ENCODE measurements at regions not wholly inside any gene's neighbourhood (a gene's known extent, or its start where the extent isn't known, plus 50 kb on each side); places are given as distances from the start of the nearest gene placed in this dataset.

DNA sequence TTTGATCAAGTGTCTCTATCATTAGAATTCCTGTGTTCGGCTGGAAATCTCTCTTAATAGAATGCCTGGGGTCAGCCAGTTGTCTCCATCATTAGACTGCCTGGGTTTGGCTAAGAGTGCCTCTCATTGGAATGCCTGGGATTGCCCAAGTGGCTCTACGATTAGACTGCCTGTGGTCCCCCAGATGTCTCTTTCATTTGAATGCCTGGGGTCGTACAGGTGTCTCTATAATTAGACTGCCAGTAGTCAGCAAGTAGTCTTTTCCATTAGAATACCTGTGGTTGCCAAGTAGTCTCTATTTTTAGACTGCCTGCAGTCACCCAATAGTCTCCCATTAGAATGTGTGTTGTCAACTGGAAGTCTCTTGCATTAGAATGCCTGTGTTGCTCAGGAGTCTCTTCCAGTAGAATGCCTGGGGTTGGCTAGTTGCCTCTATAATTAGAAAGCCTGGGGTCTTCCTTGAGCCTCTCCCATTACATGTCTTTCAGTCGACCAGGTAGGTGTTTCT, 1523.2 kb downstream of the UQCRFS1 start:
- Histone ChIP-seq H3K9me3 (replicated peaks) (peaks cover 6% of the 10 kb centered on the region), H3K36me3 (no peaks in the 10 kb centered on the region), H3K4me1 (peaks cover 4% of the 10 kb centered on the region), H3K27me3 (ENCODE audit: low read depth) (no peaks in the 10 kb centered on the region), H3K4me3 (no peak overlapping the region), H3K27ac (replicated peaks) (no peak overlapping the region)
- intact Hi-C loops (cut with micrococcal nuclease) = no loop called here
- TF ChIP-seq, protein P1, sequence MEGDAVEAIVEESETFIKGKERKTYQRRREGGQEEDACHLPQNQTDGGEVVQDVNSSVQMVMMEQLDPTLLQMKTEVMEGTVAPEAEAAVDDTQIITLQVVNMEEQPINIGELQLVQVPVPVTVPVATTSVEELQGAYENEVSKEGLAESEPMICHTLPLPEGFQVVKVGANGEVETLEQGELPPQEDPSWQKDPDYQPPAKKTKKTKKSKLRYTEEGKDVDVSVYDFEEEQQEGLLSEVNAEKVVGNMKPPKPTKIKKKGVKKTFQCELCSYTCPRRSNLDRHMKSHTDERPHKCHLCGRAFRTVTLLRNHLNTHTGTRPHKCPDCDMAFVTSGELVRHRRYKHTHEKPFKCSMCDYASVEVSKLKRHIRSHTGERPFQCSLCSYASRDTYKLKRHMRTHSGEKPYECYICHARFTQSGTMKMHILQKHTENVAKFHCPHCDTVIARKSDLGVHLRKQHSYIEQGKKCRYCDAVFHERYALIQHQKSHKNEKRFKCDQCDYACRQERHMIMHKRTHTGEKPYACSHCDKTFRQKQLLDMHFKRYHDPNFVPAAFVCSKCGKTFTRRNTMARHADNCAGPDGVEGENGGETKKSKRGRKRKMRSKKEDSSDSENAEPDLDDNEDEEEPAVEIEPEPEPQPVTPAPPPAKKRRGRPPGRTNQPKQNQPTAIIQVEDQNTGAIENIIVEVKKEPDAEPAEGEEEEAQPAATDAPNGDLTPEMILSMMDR (IDR thresholded peaks at IDR 0.05; ENCODE audit: borderline replicate concordance) = no peak
- DNase-seq = no peak

DNA sequence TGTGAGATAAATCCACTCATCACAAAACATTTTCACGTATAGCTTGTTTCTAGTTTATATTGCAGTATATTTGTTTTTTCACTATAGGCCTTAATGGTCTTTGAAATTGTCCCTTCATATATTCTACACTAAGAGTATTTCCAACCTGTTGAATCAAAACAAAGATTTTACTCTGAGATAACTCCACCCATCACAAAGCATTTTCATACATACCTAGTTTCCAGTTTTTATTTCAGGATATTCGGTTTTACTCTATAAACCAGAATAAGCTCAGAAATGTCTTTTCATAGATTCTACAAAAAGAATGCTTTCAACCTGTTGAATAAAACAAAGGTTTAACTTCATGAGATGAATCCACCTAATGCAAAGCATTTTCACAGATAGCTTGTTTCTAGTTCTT, 1528.7 kb downstream of the UQCRFS1 start:
- Histone ChIP-seq H3K4me1 (no peaks in the 10 kb centered on the region), H3K36me3 (no peaks in the 10 kb centered on the region), H3K27me3 (ENCODE audit: low read depth) (no peaks in the 10 kb centered on the region), H3K9me3 (replicated peaks) (no peaks in the 10 kb centered on the region), H3K4me3 (no peak overlapping the region), H3K27ac (replicated peaks) (no peak overlapping the region)
- DNase-seq = no peak
- intact Hi-C loops (cut with micrococcal nuclease) = no loop called here
- TF ChIP-seq, protein P1 (IDR thresholded peaks at IDR 0.05; ENCODE audit: borderline replicate concordance) = no peak

DNA sequence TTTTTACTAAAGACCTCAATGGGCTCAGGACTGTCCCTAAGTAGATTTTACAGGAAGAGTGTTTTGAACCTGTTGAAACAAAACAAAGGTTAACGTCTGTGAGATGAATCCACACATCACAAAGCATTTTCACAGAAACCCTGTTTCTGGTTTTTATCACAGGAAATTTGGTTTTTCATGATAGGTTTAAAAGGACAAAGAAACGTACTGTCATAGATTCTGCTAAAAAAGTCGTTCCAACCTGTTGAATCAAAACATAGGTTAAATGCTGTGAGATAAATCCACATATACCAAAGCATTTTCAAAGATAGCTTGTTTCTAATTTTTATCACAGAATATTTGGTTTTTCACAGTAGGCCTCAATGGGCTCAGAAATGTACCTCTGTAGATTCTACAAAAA, 1531.0 kb downstream of the UQCRFS1 start:
- Histone ChIP-seq H3K4me3 (no peak overlapping the region), H3K27me3 (ENCODE audit: low read depth) (no peaks in the 10 kb centered on the region), H3K36me3 (no peaks in the 10 kb centered on the region), H3K4me1 (peaks cover 14% of the 10 kb centered on the region), H3K9me3 (replicated peaks) (no peaks in the 10 kb centered on the region), H3K27ac (replicated peaks) (no peak overlapping the region)
- DNase-seq = no peak
- intact Hi-C loops (cut with micrococcal nuclease) = no loop called here
- TF ChIP-seq, protein P1 (IDR thresholded peaks at IDR 0.05; ENCODE audit: borderline replicate concordance) = no peak

DNA sequence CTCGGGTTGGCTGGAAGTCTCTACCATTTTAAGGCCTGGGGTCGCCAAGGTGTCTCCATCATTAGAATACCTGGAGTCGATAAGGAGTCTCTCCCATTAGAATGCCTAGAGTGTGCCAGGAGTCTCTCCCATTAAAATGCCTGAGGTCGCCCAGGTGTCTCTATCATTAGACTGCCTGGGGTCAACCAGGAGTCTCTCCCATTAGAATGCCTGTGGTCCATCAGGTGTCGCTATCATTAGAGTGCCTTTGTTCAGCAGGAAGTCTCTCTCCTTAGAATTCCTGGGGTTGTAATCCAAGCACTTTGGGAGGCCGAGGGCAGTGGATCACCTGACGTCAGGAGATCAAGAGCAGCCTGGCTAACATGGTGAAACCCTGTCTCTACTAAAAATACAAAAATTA, 1533.0 kb downstream of the UQCRFS1 start:
- Histone ChIP-seq H3K36me3 (no peaks in the 10 kb centered on the region), H3K9me3 (replicated peaks) (no peaks in the 10 kb centered on the region)
- intact Hi-C loops (cut with micrococcal nuclease) = no loop called here

DNA sequence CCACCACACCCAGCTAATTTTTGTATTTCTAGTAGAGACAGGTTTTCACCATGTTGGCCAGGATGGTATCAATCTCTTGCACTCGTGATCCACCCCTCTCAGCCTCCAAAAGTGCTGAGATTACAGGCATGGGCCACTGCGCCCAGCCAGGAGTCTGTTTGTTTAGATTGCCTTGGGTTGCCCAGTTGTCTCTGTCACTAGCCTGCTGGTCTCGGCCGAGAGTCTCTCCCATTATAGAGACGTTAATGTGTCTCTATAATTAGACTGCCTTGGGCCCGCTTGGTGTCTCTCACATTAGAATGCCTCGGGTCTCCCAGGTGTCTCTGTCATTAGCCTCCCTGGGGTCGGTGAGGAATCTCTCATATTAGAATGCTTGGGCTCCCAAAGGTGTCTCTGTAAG, 1533.6 kb downstream of the UQCRFS1 start:
- Histone ChIP-seq H3K36me3 (no peaks in the 10 kb centered on the region), H3K4me3 (no peak overlapping the region), H3K9me3 (replicated peaks) (no peaks in the 10 kb centered on the region), H3K27ac (replicated peaks) (no peak overlapping the region), H3K4me1 (peaks cover 38% of the 10 kb centered on the region), H3K27me3 (ENCODE audit: low read depth) (no peaks in the 10 kb centered on the region)
- TF ChIP-seq, protein P1 (IDR thresholded peaks at IDR 0.05; ENCODE audit: borderline replicate concordance) = no peak
- DNase-seq = no peak
- intact Hi-C loops (cut with micrococcal nuclease) = no loop called here

More for the DNA sequence above, 1533.0 kb downstream of the UQCRFS1 start:
- Histone ChIP-seq H3K27ac (replicated peaks) (no peak overlapping the region), H3K4me3 (no peak overlapping the region), H3K4me1 (peaks cover 33% of the 10 kb centered on the region), H3K27me3 (ENCODE audit: low read depth) (no peaks in the 10 kb centered on the region)
- no peak for DNase-seq
- TF ChIP-seq, protein P1 (IDR thresholded peaks at IDR 0.05; ENCODE audit: borderline replicate concordance) = no peak

Measured in left ventricle myocardium inferior (tissue), 1 donor.